ENCODE measurements at regions not wholly inside any gene's neighbourhood (a gene's known extent, or its start where the extent isn't known, plus 50 kb on each side); places are given as distances from the start of the nearest gene placed in this dataset.

- no peak for TF ChIP-seq CTCF (IDR thresholded peaks at IDR 0.05)
- no peak for TF ChIP-seq EP300 (IDR thresholded peaks at IDR 0.05)
Measured at GRCh38 chr2:59888015-59888414, 665.4 kb downstream of the BCL11A start.
